ENCODE measurements at regions not wholly inside any gene's neighbourhood (a gene's known extent, or its start where the extent isn't known, plus 50 kb on each side); places are given as distances from the start of the nearest gene placed in this dataset.
"Not testable (repeated sequence)": the region's sequence is repeated elsewhere in the genome, so short reads cannot be mapped to it uniquely, and the experiment has no call there.

GRCh38 chr10:22832851-22833250, 95.0 kb upstream of the ARMC3 start:
- Histone ChIP-seq H3K4me3 (no peak overlapping the region), H3K9me3 (no peaks in the 10 kb centered on the region), H3K27ac (no peak overlapping the region), H3K36me3 (no peaks in the 10 kb centered on the region), H3K27me3 (no peaks in the 10 kb centered on the region), H3K4me1 (no peaks in the 10 kb centered on the region)
- DNase-seq, result no peak
- WGBS (ENCODE audit: insufficient coverage, low coverage, low lambda C conversion rate, missing lambda C conversion rate), result 88% methylated on average over 2 of the region's 2 CpGs
- intact Hi-C loops (cut with DNase I), result no loop called here
- TF ChIP-seq CTCF (IDR thresholded peaks at IDR 0.05) (no peak), POLR2A (IDR thresholded peaks at IDR 0.05) (no peak)
- no peak for ATAC-seq

- Histone ChIP-seq H3K27ac (no peak overlapping the region), H3K9me3 (no peaks in the 10 kb centered on the region), H3K4me3 (no peak overlapping the region), H3K27me3 (no peaks in the 10 kb centered on the region), H3K4me1 (no peaks in the 10 kb centered on the region), H3K36me3 (no peaks in the 10 kb centered on the region)
- WGBS (ENCODE audit: insufficient coverage, low coverage, low lambda C conversion rate, missing lambda C conversion rate), result 71% methylated on average over 4 of the region's 4 CpGs
- TF ChIP-seq POLR2A (IDR thresholded peaks at IDR 0.05) (no peak), CTCF (IDR thresholded peaks at IDR 0.05) (no peak)
- intact Hi-C loops (cut with DNase I), result no loop called here
- DNase-seq (no peak), ATAC-seq (no peak)
These were observed 95.7 kb upstream of the ARMC3 start for GRCh38 chr10:22832066-22832602.

GRCh38 chr10:22831586-22831985, 96.3 kb upstream of the ARMC3 start:
- Histone ChIP-seq H3K36me3 (no peaks in the 10 kb centered on the region), H3K9me3 (no peaks in the 10 kb centered on the region), H3K4me1 (no peaks in the 10 kb centered on the region), H3K4me3 (no peak overlapping the region), H3K27ac (no peak overlapping the region), H3K27me3 (no peaks in the 10 kb centered on the region)
- ATAC-seq (no peak), DNase-seq (no peak)
- TF ChIP-seq POLR2A (IDR thresholded peaks at IDR 0.05), result no peak
- no peak for TF ChIP-seq CTCF (IDR thresholded peaks at IDR 0.05)
- intact Hi-C loops (cut with DNase I), result no loop called here
- 95% methylated on average over 2 of the region's 8 CpGs for WGBS (ENCODE audit: insufficient coverage, low coverage, low lambda C conversion rate, missing lambda C conversion rate)

GRCh38 chr10:22828712-22829111, 99.1 kb upstream of the ARMC3 start:
- H3K4me3 ChIP-seq, result not testable (repeated sequence)

GRCh38 chr10:22825841-22826240, 102.0 kb upstream of the ARMC3 start:
- Histone ChIP-seq H3K27ac (no peak overlapping the region), H3K27me3 (no peaks in the 10 kb centered on the region), H3K4me3 (no peak overlapping the region), H3K9me3 (no peaks in the 10 kb centered on the region), H3K4me1 (no peaks in the 10 kb centered on the region), H3K36me3 (no peaks in the 10 kb centered on the region)
- intact Hi-C loops (cut with DNase I), result no loop called here
- DNase-seq, result peak in 1 of 3 donors; percentile 28
- TF ChIP-seq CTCF (IDR thresholded peaks at IDR 0.05) (no peak), POLR2A (IDR thresholded peaks at IDR 0.05) (no peak)
- WGBS (ENCODE audit: insufficient coverage, low coverage, low lambda C conversion rate, missing lambda C conversion rate), result 70% methylated on average over 2 of the region's 6 CpGs
- ATAC-seq, result peak in 3 of 4 donors; percentile 64 to 74 (median 65)

More at GRCh38 chr10:22828712-22829111, 99.1 kb upstream of the ARMC3 start:
- H3K27me3 ChIP-seq; H3K9me3 ChIP-seq; H3K27ac ChIP-seq; ATAC-seq; DNase-seq; H3K36me3 ChIP-seq; H3K4me1 ChIP-seq; intact Hi-C loops (cut with DNase I): not testable (repeated sequence)
